Vagina (tissue), 2 donors: ENCODE measurements at regions not wholly inside any gene's neighbourhood (a gene's known extent, or its start where the extent isn't known, plus 50 kb on each side); places are given as distances from the start of the nearest gene placed in this dataset.

Experiments
- POLR2A ChIP-seq, 2 donors: fragments of 450-650 bp; IDR thresholded peaks; one replicate each; pipeline ENCODE4 v1.6.1; 2017; ENCODE audit warnings: antibody characterized with exemption in 2 of 2, mild to moderate bottlenecking in 2 of 2, moderate library complexity in 2 of 2
- POLR2AphosphoS5 ChIP-seq, 2 donors: sonication (generic); formaldehyde crosslinking; IDR thresholded peaks; one replicate each; pipeline ENCODE4 v1.9.0; 2017; ENCODE audit warnings: antibody characterized with exemption in 2 of 2, mild to moderate bottlenecking in 2 of 2, low read depth in 1 of 2; ENCODE audit not compliant: insufficient read depth in 1 of 2
- TF ChIP-seq, protein P1 (sequence below), 3 experiments: fragments of 450-650 bp in 2 of 3; fragments of 200-600 bp in 1 of 3; sonication (generic) in 1 of 3; IDR thresholded peaks; one replicate each; pipeline ENCODE4 v1.5.1; 2017 to 2019; ENCODE audit warnings: antibody characterized with exemption in 3 of 3, mild to moderate bottlenecking in 2 of 3, moderate library complexity in 2 of 3

DNA sequence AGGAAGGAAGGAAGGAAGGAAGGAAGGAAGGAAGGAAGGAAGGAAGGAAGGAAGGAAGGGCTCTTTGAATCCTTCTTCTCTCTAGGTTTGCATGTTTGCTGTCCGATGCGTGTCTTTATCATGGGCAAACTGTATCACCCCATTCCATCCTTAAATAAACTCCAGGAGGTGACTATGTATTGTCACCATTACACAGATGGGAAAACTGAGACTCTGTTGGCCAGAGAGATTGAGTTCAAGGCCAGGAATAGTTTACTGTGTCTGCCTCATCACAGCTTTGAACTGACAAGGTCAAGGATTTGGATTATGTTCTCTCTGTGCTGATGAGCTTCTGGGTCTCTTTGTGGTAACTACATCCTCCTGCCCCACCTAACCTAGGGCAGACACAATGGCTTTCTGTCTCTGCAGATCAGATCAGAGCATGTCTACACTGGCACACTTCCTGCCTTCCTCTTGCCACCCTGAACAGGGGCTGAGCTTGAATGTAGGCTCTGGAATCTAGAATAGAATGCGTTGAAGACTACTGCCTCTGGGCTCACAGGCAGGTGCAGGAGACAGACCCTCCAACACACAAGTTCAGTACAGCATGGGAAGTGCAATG is 78.9 kb upstream of the MAP1LC3B2 start:
- TF ChIP-seq, protein P1, sequence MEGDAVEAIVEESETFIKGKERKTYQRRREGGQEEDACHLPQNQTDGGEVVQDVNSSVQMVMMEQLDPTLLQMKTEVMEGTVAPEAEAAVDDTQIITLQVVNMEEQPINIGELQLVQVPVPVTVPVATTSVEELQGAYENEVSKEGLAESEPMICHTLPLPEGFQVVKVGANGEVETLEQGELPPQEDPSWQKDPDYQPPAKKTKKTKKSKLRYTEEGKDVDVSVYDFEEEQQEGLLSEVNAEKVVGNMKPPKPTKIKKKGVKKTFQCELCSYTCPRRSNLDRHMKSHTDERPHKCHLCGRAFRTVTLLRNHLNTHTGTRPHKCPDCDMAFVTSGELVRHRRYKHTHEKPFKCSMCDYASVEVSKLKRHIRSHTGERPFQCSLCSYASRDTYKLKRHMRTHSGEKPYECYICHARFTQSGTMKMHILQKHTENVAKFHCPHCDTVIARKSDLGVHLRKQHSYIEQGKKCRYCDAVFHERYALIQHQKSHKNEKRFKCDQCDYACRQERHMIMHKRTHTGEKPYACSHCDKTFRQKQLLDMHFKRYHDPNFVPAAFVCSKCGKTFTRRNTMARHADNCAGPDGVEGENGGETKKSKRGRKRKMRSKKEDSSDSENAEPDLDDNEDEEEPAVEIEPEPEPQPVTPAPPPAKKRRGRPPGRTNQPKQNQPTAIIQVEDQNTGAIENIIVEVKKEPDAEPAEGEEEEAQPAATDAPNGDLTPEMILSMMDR (IDR thresholded peaks at IDR 0.05), result no peak
- TF ChIP-seq POLR2A (IDR thresholded peaks at IDR 0.05) (no peak), POLR2AphosphoS5 (IDR thresholded peaks at IDR 0.05; ENCODE audit: insufficient read depth in 1 of 2, low read depth in 1 of 2) (no peak)
